GM11168 (cell line): ENCODE measurements at regions not wholly inside any gene's neighbourhood (a gene's known extent, or its start where the extent isn't known, plus 50 kb on each side); places are given as distances from the start of the nearest gene placed in this dataset.
"Not testable (repeated sequence)": the region's sequence is repeated elsewhere in the genome, so short reads cannot be mapped to it uniquely, and the experiment has no call there.

Experiments
- in situ Hi-C: fragments of 300-500 bp; cut with MboI; formaldehyde crosslinking; loops from one replicate; pipeline ENCODE4 v1.12.0; 2022; ENCODE audit warnings: low sequenced_read_pairs; ENCODE audit not compliant: unreplicated experiment

DNA sequence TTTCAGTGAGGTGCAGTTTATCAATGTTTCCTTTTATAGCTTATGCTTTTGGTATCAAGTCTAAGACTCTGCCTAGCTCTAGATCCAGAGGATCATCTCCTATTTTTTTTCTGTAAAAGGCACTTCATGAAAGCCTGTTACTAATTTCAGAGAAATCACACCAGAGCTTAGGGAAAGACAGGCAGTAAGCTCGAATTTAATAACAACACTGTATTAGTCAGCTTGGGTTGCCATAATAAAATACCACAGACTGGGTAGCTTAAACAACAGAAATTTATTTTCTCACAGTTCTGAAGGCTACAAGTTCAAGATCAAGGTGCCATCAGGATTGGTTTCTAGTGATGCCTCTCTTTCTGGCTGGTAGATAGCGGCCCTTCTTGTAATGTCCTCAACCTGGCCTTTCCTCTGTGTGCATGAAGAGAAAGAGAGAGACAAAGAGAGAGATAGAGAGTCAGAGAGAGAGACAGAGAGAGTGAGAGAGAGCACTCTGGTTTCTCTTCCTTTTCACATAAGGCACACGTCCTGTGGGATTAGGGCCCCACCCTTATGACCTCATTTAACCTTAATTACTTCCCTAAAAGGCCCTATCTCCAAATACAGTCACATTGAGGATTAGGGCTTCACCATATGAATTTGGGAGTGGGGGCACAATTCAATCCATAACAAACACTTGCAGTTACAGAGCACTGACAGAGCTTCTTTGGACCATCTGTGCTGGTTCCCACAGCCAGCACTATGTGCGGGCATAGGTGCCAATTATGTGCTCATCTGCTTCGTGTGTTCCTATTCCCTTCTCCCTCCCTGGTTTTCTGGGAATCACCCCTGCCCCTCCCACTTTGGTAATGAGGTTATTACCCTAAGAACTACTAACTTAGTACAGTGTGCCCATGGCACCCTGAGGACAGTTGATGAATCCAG, 114.8 kb upstream of the MED14 start:
- in situ Hi-C loops = no loop called here

DNA sequence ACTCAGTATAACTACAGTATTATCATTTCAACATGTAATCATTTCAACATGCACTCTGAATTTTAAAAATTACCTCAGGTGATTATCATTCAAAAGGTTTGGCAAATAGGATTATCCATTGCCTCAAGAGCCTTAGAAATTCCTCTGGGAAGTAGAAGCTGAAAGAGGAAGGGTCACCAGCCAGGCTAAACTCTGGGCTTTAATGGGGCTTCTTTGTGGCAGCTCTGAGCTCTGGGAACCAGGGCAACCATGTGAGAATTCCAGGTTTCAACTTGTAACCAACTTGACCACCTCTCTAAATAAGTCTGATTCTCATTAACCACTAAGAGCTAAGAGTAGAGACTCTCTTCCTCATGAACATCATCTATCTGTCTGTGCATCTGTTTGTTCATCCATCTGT, 117.2 kb upstream of the MED14 start:
- in situ Hi-C loops = no loop called here

DNA sequence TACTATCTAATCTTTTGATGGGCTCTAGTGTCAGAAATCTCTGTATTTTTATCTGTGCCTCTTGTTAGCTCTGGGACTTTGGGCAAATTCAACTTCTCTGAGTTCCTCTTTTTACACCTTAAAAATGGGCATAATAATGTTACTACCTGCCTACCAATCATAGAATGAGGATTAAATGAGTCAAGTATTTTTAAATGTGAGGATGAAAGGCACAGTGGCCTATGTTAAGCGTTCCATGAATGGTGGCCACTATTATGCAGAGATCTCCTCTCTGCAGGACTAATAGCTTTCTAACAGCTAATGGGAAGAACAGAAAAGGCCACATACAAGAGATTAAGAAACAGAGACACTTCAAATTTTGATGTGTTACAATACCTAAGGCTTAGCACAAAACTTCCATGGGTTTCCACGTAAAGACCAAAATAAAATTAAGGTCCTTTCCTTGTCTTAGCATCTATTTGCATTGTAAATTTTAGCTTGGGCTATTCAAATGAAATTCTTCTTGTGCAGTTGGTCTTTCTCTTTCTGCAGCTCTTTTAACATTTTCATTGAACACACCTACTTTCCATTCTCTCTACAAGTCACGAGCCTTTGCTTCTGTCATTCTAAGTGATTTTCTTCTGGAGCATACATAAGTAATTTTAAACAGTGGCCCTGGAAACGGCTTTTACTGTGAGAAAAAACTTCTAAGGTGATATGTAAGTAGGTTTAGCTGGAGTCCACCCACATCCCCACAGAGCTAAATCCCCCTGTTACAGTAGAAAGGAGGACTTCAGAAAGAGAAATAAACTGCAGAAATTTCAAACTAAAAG, 117.9 kb upstream of the MED14 start:
- in situ Hi-C loops = no loop called here

- in situ Hi-C loops = no loop called here
Observed at GRCh38 chrX:40853816-40854123, 118.4 kb upstream of the MED14 start.

DNA sequence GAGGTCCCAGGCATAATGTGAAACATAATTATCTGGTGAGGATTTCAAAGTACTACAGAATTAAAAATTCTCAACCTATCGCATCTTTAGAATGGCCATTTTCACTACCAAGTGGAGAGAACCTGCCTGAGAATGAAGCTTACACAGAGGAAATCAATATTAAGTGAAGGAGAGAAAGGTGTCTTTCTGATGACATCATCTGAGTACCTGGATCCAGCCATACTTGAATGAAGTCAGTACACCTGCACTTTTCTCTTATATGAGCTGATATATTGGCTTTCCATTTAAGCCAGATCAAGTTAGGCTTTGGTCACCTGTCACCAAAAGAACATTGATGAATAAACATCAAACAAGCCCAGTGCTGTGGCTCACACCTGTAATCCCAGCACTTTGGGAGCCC, 118.9 kb upstream of the MED14 start:
- in situ Hi-C loops = no loop called here

GRCh38 chrX:40855411-40855810, 120.1 kb upstream of the MED14 start:
- in situ Hi-C loops = no loop called here

DNA sequence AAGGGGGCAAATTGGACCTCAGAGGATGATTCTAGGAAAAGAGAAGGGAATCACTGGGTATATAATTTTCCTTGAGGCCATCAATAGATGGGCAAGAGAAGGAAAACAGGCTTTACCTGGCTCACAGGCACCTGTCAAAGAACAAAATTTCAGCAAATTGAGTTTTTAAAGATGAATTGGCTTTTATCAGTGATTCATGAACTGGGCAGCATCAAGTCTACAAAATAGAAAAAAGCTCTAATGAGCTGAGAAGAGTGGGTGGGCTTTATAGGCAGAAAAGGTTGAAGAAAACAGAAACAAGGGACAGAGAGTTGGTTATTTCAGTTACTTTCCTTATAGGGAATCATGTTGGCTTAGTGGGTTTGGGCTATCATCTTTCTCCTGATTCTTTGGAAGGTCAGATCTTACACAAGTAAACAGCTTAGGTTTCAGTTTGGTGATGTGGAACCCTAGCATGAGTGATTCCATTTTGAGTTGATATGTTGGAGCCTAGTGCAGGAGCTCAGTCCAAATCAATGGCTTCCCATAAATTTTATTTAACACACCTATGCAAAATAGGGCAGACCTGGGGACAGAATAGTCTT, 120.7 kb upstream of the MED14 start:
- in situ Hi-C loops = no loop called here

DNA sequence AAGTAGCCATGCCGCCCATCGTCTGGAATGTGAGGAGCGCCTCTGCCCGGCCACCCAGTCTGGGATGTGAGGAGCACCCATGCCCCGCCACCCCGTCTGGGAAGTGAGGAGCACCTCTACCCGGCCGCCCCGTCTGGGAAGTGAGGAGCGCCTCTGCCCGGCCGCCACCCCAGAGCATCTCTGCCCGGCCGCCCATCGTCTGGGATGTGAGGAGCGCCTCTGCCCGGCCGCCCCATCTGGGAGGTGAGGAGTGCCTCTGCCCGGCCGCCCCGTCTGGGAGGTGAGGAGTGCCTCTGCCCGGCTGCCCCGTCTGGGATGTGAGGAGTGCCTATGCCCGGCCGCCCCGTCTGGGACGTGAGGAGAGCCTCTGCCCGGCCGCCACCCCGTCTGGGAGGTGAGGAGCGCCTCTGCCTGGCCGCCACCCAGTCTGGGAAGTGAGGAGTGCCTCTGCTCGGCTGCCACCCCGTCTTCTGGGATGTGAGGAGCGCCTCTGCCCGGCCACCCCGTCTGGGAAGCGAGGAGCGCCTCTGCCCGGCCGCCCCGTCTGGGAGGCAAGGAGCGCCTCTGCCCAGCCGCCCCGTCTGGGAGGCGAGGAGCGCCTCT, 126.7 kb upstream of the MED14 start:
- in situ Hi-C loops = not testable (repeated sequence)

GRCh38 chrX:40863260-40863659, 127.9 kb upstream of the MED14 start:
- in situ Hi-C loops = not testable (repeated sequence)

GRCh38 chrX:40863671-40864070, 128.3 kb upstream of the MED14 start:
- in situ Hi-C loops = no loop called here

DNA sequence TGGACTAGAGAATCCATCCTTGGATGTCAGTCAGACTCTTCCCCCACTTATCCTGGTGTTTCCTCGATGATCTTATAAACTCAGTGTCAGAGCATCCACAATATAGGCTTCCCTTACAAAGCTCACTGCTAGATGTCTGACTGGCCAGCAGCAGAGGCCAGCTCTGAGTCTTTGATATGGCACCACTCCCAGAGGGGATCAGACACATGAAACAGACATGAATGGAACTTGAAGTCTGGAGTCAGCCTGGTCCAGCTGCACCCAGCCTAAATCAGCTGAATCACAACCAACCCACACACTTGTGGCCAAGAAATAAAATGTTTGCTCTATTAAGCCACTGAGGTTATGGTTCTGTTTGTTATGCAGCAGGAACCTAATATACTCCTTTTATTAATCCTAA, 129.6 kb upstream of the MED14 start:
- in situ Hi-C loops = no loop called here

DNA sequence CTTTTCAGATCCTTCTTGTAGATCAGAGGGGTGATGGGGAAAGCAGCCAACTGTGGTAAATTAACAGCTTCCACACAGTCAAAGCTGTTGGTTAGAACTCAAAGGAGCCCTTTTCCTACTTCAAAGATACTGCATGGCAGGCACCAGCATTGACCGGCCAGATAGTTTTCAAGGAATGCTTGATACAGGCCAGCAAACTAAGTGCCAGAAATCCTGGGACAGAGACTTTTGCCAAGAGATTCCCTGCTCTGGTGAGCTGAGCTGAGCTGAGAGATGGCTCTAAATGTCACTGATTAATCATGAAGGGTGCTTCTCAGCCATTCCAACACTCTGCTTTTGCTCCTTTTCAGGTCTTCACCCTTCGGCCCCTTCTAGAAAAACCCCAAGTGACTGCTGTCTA, 131.6 kb upstream of the MED14 start:
- in situ Hi-C loops = no loop called here

GRCh38 chrX:40867352-40867751, 132.0 kb upstream of the MED14 start:
- in situ Hi-C loops = no loop called here

DNA sequence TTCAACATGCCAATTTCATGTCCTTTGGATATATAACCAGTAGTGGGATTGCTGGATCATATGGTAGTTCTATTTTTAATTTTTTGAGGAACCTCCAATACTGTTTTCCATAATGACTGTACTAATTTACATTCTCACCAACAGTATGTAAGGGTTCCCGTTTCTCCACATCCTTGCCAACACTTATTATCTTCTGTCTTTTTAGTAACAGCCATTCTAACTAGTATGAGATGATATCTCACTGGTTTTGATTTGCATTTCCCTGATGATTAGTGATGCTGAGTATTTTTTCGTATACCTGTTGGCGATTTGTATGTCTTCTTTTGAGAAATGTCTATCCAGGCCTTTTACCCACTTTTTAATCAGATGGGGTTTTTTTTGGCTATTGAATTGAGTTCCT, 133.5 kb upstream of the MED14 start:
- in situ Hi-C loops = no loop called here

DNA sequence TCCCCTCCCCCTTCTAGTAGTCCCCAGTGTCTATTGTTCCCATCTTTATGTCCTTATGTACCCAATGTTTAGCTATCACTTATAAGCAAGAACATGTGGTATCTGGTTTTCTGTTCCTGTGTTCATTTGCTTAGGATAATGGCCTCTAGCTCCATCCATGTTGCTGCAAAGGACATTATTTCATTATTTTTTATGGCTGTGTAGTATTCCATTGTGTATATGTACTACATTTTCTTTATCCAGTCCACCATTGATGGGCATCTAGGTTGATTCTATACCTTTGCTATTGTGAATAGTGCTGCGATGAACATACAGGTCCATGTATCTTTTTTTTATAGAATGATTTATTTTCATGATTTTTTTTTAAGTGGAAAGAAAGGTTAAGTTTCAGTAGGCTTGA, 135.6 kb upstream of the MED14 start:
- in situ Hi-C loops = not testable (repeated sequence)

DNA sequence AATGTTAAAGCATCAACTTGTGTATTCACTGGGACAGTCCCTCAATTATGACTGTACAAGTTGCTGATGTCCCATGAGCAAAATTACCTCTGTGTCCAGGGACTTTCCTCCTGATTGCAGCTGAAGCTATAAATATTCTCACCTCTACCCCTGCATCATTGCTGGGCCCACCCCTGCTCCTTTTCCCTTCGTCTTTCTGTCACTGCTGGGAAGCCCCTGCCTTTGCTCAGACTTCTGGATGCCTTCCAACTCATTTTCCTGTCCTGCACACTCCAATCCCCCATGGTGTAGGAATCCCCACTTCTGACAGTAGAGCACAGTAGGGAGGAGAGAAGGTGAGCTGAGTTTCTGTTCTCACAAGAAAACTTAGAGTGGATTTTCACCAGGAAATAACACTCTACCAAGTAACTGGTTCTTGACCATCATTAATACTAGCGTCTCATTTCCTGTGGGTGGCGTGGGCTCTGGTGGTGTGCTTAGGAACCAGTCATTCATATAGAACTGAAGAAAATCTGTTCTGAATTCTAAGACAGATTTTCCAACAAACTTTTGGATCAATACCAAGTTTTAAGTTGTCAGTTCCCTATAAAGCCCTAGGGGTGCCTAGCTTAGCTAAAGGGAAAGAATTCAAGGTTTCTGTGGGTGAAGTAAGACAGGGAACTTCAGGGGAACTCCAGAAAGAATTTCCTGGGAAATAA, 136.2 kb upstream of the MED14 start:
- in situ Hi-C loops = no loop called here

GRCh38 chrX:40872351-40872750, 137.0 kb upstream of the MED14 start:
- in situ Hi-C loops = no loop called here

- in situ Hi-C loops = loop anchor here (25.0 kb wide), 1 partner anchor 237 kb away; no protein-coding TSS in a partner anchor
Observed at GRCh38 chrX:40875476-40875875, 140.1 kb upstream of the MED14 start.

GRCh38 chrX:40877887-40878286, 142.5 kb upstream of the MED14 start:
- in situ Hi-C loops = loop anchor here (25.0 kb wide), 1 partner anchor 234 kb away; no protein-coding TSS in a partner anchor

GRCh38 chrX:40878766-40879165, 143.4 kb upstream of the MED14 start:
- in situ Hi-C loops = loop anchor here (25.0 kb wide), 1 partner anchor 234 kb away; no protein-coding TSS in a partner anchor
